IMR-90 (cell line): ENCODE measurements at regions not wholly inside any gene's neighbourhood (a gene's known extent, or its start where the extent isn't known, plus 50 kb on each side); places are given as distances from the start of the nearest gene placed in this dataset.

Experiments
- CEBPB ChIP-seq: IDR thresholded peaks from 2 replicates; pipeline ENCODE4 v1.6.1; 2012; ENCODE audit warnings: low read depth, low read length, improper control_type of control experiment
- CTCF ChIP-seq: conservative IDR thresholded peaks from 2 replicates; pipeline ENCODE4 v1.5.1; 2012; ENCODE audit warnings: mild to moderate bottlenecking, low read depth, low read length, improper control_type of control experiment
- POLR2A ChIP-seq: IDR thresholded peaks from 2 replicates; pipeline ENCODE4 v1.6.1; 2012; ENCODE audit warnings: mild to moderate bottlenecking, low read depth, low read length

DNA sequence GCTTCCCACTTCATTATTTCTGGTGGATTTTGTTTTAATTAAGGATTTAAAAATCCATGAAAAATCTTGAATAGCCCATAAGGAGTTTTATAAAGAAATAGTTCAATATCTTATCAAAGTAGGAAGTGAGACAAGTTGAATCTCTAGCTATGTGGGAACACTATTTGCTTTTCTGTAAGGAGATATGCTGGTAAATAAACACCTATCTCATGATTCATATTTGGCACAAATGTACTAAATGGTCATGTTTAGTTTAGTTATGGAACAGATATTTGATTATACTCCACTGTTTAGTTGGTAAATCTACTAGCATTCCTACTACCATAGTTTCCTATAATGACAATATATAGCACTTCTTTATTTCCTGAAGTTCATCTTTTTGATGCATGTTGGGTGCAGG is 239.9 kb upstream of the CEP162 start:
- TF ChIP-seq CTCF = no peak
- TF ChIP-seq CEBPB = no peak
- no peak for TF ChIP-seq POLR2A
